Transverse colon (tissue), 4 donors: ENCODE measurements at regions not wholly inside any gene's neighbourhood (a gene's known extent, or its start where the extent isn't known, plus 50 kb on each side); places are given as distances from the start of the nearest gene placed in this dataset.

ENCODE experiments used
- DNase-seq: peaks from one replicate; pipeline ENCODE4 v3.0.0-alpha.2; 2019
- H3K27ac ChIP-seq, 4 donors: fragments of 200-600 bp; sonication (generic); 2 replicates each; pipeline ENCODE4 v1.5.1; 2016 to 2018; ENCODE audit warnings: inconsistent platforms in 4 of 4
- H3K27me3 ChIP-seq: fragments of 200-600 bp; sonication (generic); 2 replicates; pipeline ENCODE4 v1.5.1; 2017; ENCODE audit warnings: inconsistent platforms
- H3K36me3 ChIP-seq, 4 donors: fragments of 200-600 bp; sonication (generic); 2 replicates each; pipeline ENCODE4 v1.5.1; 2017 to 2019; ENCODE audit warnings: inconsistent platforms in 4 of 4
- H3K4me1 ChIP-seq, 4 donors: fragments of 200-600 bp; sonication (generic); 2 replicates each; pipeline ENCODE4 v1.5.1; 2017 to 2020; ENCODE audit warnings: inconsistent platforms in 4 of 4
- H3K4me3 ChIP-seq, 4 donors: fragments of 200-600 bp; sonication (generic); 1 replicate in 1 of 4; 2 replicates in 3 of 4; pipeline versions ENCODE4 v1.5.1 to v1.6.1; 2017 to 2019; ENCODE audit warnings: inconsistent platforms in 4 of 4
- H3K9me3 ChIP-seq, 2 donors: fragments of 200-600 bp; sonication (generic); 2 replicates each; pipeline ENCODE4 v1.5.1; 2017 to 2019; ENCODE audit warnings: inconsistent platforms in 2 of 2
- EP300 ChIP-seq: sonication (generic); formaldehyde crosslinking; IDR thresholded peaks from one replicate; pipeline ENCODE4 v1.6.1; 2017; ENCODE audit warnings: antibody characterized with exemption, low read depth
- POLR2A ChIP-seq: fragments of 450-650 bp; IDR thresholded peaks from one replicate; pipeline ENCODE4 v1.6.1; 2016; ENCODE audit warnings: antibody characterized with exemption, mild to moderate bottlenecking, moderate library complexity
- POLR2AphosphoS5 ChIP-seq, 3 donors: sonication (generic); formaldehyde crosslinking; IDR thresholded peaks; one replicate each; pipeline ENCODE4 v1.6.1; 2016; ENCODE audit warnings: antibody characterized with exemption in 3 of 3
- WGBS, 2 donors: methylation state at CpG; one replicate each; pipeline ENCODE4 v1.1.5; 2018; ENCODE audit warnings: low coverage in 1 of 2; 5-methylcytosine and 5-hydroxymethylcytosine counted together
- in situ Hi-C, 4 donors: fragments of 200-750 bp; cut with MboI; loops; one replicate each; pipeline versions ENCODE4 v1.15.0 to v1.15.1; 2017; ENCODE audit warnings: low sequenced_read_pairs in 3 of 4, low pct_ligation_motif_present in 1 of 4, low pct_unique_long_range_greater_than_20kb in 1 of 4
- intact Hi-C: fragments of 100-400 bp; cut with DNase I; formaldehyde crosslinking; loops from one replicate; pipeline ENCODE4 v1.15.1; 2023; ENCODE audit warnings: low total_unique reads
- TF ChIP-seq, protein P1 (sequence below), 5 experiments: fragments of 200-600 bp in 3 of 5; fragments of 450-650 bp in 2 of 5; sonication (generic) in 3 of 5; IDR thresholded peaks; 1 replicate in 2 of 5; 2 replicates in 3 of 5; pipeline ENCODE4 v1.5.1; 2016 to 2017; ENCODE audit warnings: antibody characterized with exemption in 5 of 5, inconsistent platforms in 3 of 5, mild to moderate bottlenecking in 2 of 5, moderate library complexity in 1 of 5

GRCh38 chr11:129733981-129734380, 81.7 kb upstream of the TMEM45B start:
- Histone ChIP-seq H3K9me3 (no peaks in the 10 kb centered on the region), H3K4me3 (no peak overlapping the region), H3K27ac (no peak overlapping the region), H3K4me1 (no peaks in the 10 kb centered on the region), H3K27me3 (no peaks in the 10 kb centered on the region), H3K36me3 (no peaks in the 10 kb centered on the region)
- in situ Hi-C loops (loop anchor here in 3 of 4 donors (25.0 kb wide), 2 partner anchors 372 to 622 kb away; no protein-coding TSS in a partner anchor), intact Hi-C loops (no loop called here)
- no peak for DNase-seq
- TF ChIP-seq POLR2A (no peak), POLR2AphosphoS5 (IDR thresholded peaks at IDR 0.05) (no peak), EP300 (no peak)
- TF ChIP-seq, protein P1, sequence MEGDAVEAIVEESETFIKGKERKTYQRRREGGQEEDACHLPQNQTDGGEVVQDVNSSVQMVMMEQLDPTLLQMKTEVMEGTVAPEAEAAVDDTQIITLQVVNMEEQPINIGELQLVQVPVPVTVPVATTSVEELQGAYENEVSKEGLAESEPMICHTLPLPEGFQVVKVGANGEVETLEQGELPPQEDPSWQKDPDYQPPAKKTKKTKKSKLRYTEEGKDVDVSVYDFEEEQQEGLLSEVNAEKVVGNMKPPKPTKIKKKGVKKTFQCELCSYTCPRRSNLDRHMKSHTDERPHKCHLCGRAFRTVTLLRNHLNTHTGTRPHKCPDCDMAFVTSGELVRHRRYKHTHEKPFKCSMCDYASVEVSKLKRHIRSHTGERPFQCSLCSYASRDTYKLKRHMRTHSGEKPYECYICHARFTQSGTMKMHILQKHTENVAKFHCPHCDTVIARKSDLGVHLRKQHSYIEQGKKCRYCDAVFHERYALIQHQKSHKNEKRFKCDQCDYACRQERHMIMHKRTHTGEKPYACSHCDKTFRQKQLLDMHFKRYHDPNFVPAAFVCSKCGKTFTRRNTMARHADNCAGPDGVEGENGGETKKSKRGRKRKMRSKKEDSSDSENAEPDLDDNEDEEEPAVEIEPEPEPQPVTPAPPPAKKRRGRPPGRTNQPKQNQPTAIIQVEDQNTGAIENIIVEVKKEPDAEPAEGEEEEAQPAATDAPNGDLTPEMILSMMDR (IDR thresholded peaks at IDR 0.05), result no peak
- WGBS, 2 donors, result 77% methylated on average over 7 of the region's 7 CpGs; no CpG with 5 or more reads in 1 of the 2 donors

- Histone ChIP-seq H3K36me3 (no peaks in the 10 kb centered on the region), H3K27me3 (no peaks in the 10 kb centered on the region), H3K4me1 (no peaks in the 10 kb centered on the region), H3K9me3 (no peaks in the 10 kb centered on the region), H3K27ac (no peak overlapping the region), H3K4me3 (no peak overlapping the region)
- TF ChIP-seq, protein P1 (IDR thresholded peaks at IDR 0.05), result no peak
- TF ChIP-seq POLR2AphosphoS5 (IDR thresholded peaks at IDR 0.05) (no peak), POLR2A (no peak), EP300 (no peak)
- DNase-seq, result no peak
- WGBS, 2 donors, result 90 to 100% methylated on average over 1 to 7 of the region's 7 CpGs
- in situ Hi-C loops, result loop anchor here in 3 of 4 donors (25.0 kb wide), 2 partner anchors 372 to 622 kb away; no protein-coding TSS in a partner anchor
- intact Hi-C loops, result no loop called here
Observed at GRCh38 chr11:129734654-129735053, 81.0 kb upstream of the TMEM45B start.

DNA sequence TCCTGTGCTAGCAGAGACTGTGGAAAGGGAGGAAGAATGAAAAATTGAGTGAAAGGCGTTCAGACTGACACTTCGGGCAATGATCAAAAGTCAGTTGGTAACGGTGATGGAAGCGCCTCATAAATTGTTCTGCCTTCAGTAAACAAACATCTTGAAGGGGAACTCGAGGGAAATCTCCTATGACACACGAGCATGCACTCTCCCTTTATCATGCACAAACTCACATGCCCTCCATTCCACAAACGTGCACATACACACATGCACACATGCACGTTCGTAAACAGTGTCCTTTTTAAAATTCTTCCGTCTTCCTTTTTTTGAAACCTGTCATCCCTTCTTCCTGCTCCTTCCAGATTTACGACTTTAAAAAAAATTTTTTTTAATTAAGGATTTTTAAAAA, 77.8 kb upstream of the TMEM45B start:
- intact Hi-C loops, result no loop called here
- no peak overlapping the region for H3K4me3 ChIP-seq
- 40 to 48% methylated on average over 11 of the region's 11 CpGs for WGBS, 2 donors

GRCh38 chr11:129738242-129738641, 77.4 kb upstream of the TMEM45B start:
- no peak overlapping the region for H3K4me3 ChIP-seq
- no peaks in the 10 kb centered on the region for H3K4me1 ChIP-seq
- no peak overlapping the region for H3K27ac ChIP-seq
- in situ Hi-C loops, result loop anchor here in 3 of 4 donors (25.0 kb wide), 2 partner anchors 376 to 626 kb away; no protein-coding TSS in a partner anchor
- DNase-seq, result no peak
- intact Hi-C loops, result no loop called here
- no peaks in the 10 kb centered on the region for H3K27me3 ChIP-seq
- no peak for TF ChIP-seq EP300
- no peak for TF ChIP-seq POLR2A
- no peaks in the 10 kb centered on the region for H3K36me3 ChIP-seq
- 58 to 76% methylated on average over 2 of the region's 2 CpGs for WGBS, 2 donors
- no peaks in the 10 kb centered on the region for H3K9me3 ChIP-seq

More for the DNA sequence above, 77.8 kb upstream of the TMEM45B start:
- H3K27ac ChIP-seq, result no peak overlapping the region
- H3K27me3 ChIP-seq, result no peaks in the 10 kb centered on the region
- no peak for DNase-seq
- no peaks in the 10 kb centered on the region for H3K36me3 ChIP-seq
- H3K4me1 ChIP-seq, result no peaks in the 10 kb centered on the region
- no peaks in the 10 kb centered on the region for H3K9me3 ChIP-seq
- no peak for TF ChIP-seq POLR2AphosphoS5 (IDR thresholded peaks at IDR 0.05)
- TF ChIP-seq, protein P1 (IDR thresholded peaks at IDR 0.05), result no peak
- no peak for TF ChIP-seq POLR2A
- no peak for TF ChIP-seq EP300
- in situ Hi-C loops, result loop anchor here in 3 of 4 donors (25.0 kb wide), 2 partner anchors 376 to 626 kb away; no protein-coding TSS in a partner anchor

DNA sequence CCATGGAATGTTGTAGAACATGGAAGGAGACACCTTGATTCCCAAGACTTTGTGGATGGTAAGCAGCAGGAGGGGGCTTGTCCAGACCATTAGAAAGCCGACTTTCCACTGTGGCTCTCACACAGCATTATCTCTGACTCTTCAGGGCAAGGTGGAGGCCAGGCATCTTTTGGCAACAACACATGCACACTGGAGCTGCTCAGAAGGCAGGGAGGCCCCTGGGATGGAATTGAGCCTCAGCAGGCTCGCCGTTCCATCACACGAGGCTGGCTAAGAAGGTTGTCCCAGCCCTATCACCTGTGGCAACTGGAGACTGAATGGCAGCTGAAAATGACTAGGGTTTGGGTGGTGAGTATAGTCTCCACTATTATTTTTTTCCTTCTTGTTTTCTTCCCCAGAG, 76.3 kb upstream of the TMEM45B start:
- intact Hi-C loops (no loop called here), in situ Hi-C loops (loop anchor here in 3 of 4 donors (25.0 kb wide), 2 partner anchors 377 to 627 kb away; no protein-coding TSS in a partner anchor)
- no peaks in the 10 kb centered on the region for H3K4me1 ChIP-seq
- no peaks in the 10 kb centered on the region for H3K27me3 ChIP-seq
- H3K36me3 ChIP-seq, result no peaks in the 10 kb centered on the region
- TF ChIP-seq POLR2A (no peak), POLR2AphosphoS5 (IDR thresholded peaks at IDR 0.05) (no peak), EP300 (no peak)
- TF ChIP-seq, protein P1 (IDR thresholded peaks at IDR 0.05), result no peak
- H3K27ac ChIP-seq, result no peak overlapping the region
- no peaks in the 10 kb centered on the region for H3K9me3 ChIP-seq
- WGBS, 2 donors, result 80 to 86% methylated on average over 1 to 4 of the region's 4 CpGs
- H3K4me3 ChIP-seq, result no peak overlapping the region
- no peak for DNase-seq
